ENCODE measurements at regions not wholly inside any gene's neighbourhood (a gene's known extent, or its start where the extent isn't known, plus 50 kb on each side); places are given as distances from the start of the nearest gene placed in this dataset.

DNA sequence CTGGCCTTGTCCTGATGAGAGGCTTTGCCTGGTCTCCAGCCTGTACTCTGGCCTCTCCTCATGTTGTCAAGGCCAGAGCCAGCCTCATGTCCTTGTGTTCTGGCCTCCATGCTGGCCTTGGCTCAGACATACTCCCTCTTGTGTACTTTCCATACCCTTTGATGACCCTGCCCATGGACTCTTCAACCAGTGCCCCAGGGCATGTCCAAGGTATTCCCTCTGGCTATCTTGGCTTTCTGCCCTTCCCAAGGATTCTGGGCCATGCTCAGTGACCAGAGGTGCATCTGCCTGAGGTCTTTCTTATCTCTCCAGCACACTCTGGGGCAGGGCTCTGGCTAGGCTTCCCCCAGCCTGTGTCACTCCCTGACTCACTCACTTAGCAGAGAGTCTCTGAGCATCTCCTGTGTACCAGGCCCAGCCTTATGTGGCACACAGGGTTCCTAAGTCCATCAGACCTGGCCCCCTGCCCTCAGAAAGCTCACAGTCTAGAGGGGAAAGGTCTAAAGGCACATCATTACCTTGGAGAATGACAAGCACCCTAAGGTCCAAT, 141.4 kb upstream of the GRIK3 start:
- TF ChIP-seq, protein P1, sequence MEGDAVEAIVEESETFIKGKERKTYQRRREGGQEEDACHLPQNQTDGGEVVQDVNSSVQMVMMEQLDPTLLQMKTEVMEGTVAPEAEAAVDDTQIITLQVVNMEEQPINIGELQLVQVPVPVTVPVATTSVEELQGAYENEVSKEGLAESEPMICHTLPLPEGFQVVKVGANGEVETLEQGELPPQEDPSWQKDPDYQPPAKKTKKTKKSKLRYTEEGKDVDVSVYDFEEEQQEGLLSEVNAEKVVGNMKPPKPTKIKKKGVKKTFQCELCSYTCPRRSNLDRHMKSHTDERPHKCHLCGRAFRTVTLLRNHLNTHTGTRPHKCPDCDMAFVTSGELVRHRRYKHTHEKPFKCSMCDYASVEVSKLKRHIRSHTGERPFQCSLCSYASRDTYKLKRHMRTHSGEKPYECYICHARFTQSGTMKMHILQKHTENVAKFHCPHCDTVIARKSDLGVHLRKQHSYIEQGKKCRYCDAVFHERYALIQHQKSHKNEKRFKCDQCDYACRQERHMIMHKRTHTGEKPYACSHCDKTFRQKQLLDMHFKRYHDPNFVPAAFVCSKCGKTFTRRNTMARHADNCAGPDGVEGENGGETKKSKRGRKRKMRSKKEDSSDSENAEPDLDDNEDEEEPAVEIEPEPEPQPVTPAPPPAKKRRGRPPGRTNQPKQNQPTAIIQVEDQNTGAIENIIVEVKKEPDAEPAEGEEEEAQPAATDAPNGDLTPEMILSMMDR (IDR thresholded peaks at IDR 0.05; ENCODE audit: insufficient read depth, low read length, poor library complexity, severe bottlenecking) = no peak
- TF ChIP-seq EZH2phosphoT487 (conservative IDR thresholded peaks at IDR 0.05; ENCODE audit: low read length) = no peak

Measured in SU-DHL-6 (cell line).